Fibroblast of skin of abdomen (primary cell): ENCODE measurements at regions not wholly inside any gene's neighbourhood (a gene's known extent, or its start where the extent isn't known, plus 50 kb on each side); places are given as distances from the start of the nearest gene placed in this dataset.

Experiments used
- DNase-seq: peaks from one replicate; pipeline ENCODE4 v3.0.0-alpha.2; 2013

GRCh38 chr6:16974704-16975359 is 127.0 kb upstream of the STMND1 start:
- no peak for DNase-seq

GRCh38 chr6:16974387-16974673 is 127.5 kb upstream of the STMND1 start:
- no peak for DNase-seq

GRCh38 chr6:16973545-16974386 is 128.1 kb upstream of the STMND1 start:
- no peak for DNase-seq

GRCh38 chr6:16973051-16973450 is 128.8 kb upstream of the STMND1 start:
- no peak for DNase-seq

GRCh38 chr6:16972535-16972934 is 129.3 kb upstream of the STMND1 start:
- DNase-seq, result no peak

GRCh38 chr6:16969699-16970655 is 131.9 kb upstream of the STMND1 start:
- no peak for DNase-seq

GRCh38 chr6:16968101-16968500 is 133.7 kb upstream of the STMND1 start:
- no peak for DNase-seq

- no peak for DNase-seq
Observed at GRCh38 chr6:16967470-16967817, 134.4 kb upstream of the STMND1 start.

GRCh38 chr6:16966791-16967469 is 134.9 kb upstream of the STMND1 start:
- DNase-seq, result peak; percentile 46

GRCh38 chr6:16965689-16966088 is 136.2 kb upstream of the STMND1 start:
- peak; percentile 66 for DNase-seq

GRCh38 chr6:16964553-16965499 is 137.0 kb upstream of the STMND1 start:
- peak; percentile 73 for DNase-seq

GRCh38 chr6:16961577-16961976 is 140.3 kb upstream of the STMND1 start:
- DNase-seq, result peak; percentile 65

GRCh38 chr6:16959789-16960188 is 142.1 kb upstream of the STMND1 start:
- DNase-seq, result no peak

GRCh38 chr6:16956361-16956760 is 145.5 kb upstream of the STMND1 start:
- DNase-seq, result peak; percentile 26

- DNase-seq, result no peak
Observed at GRCh38 chr6:16955899-16956298, 146.0 kb upstream of the STMND1 start.

GRCh38 chr6:16953905-16954304 is 147.9 kb upstream of the STMND1 start:
- DNase-seq, result no peak

GRCh38 chr6:16953446-16953845 is 148.4 kb upstream of the STMND1 start:
- no peak for DNase-seq

GRCh38 chr6:16950825-16951495 is 150.9 kb upstream of the STMND1 start:
- no peak for DNase-seq

- no peak for DNase-seq
Observed at GRCh38 chr6:16950302-16950701, 151.5 kb upstream of the STMND1 start.

GRCh38 chr6:16949716-16950115 is 152.1 kb upstream of the STMND1 start:
- peak; percentile 89 for DNase-seq

GRCh38 chr6:16948396-16948795 is 153.5 kb upstream of the STMND1 start:
- DNase-seq, result peak; percentile 46
